ENCODE measurements at regions not wholly inside any gene's neighbourhood (a gene's known extent, or its start where the extent isn't known, plus 50 kb on each side); places are given as distances from the start of the nearest gene placed in this dataset.

DNA sequence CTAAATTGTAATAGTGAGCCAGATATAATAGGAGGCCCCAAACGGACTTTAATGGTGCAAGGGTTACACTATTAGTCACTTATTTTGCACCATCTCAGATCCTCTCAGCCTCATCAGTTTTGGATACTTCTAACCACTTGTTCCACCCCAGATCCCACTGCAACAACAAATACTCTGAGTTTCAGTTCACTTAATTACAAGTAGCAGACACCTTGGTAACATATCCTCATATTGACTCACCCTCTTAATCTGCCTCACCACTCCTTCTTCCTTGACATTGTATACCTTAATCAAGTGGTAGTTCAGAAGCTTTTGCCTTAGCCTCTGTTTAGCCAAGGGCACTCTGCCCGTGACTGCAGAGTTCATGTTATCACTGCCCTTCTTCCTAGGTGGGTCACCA lies 256.1 kb upstream of the UBASH3B start:
- no peak for ATAC-seq
- Histone ChIP-seq H3K27ac (ENCODE audit: low read length) (no peak overlapping the region), H3K4me3 (ENCODE audit: low read length) (no peak overlapping the region), H3K27me3 (ENCODE audit: low read length) (peaks cover 62% of the 10 kb centered on the region), H3K4me2 (ENCODE audit: low read length) (no peak overlapping the region), H3K36me3 (ENCODE audit: low read depth, low read length) (no peaks in the 10 kb centered on the region), H3K9me2 (replicated peaks; ENCODE audit: low read length) (no peaks in the 10 kb centered on the region), H3K9ac (ENCODE audit: low read length) (no peak overlapping the region), H4K20me1 (ENCODE audit: low read length) (no peaks in the 10 kb centered on the region), H2AFZ (ENCODE audit: low read length) (no peak overlapping the region), H3K9me3 (ENCODE audit: low read length) (no peaks in the 10 kb centered on the region), H3K4me1 (ENCODE audit: insufficient read depth, low read length) (no peaks in the 10 kb centered on the region), H3K79me2 (ENCODE audit: low read length) (no peaks in the 10 kb centered on the region), H3F3A (ENCODE audit: low read length, unreplicated experiment) (no peaks in the 10 kb centered on the region)
- ChIA-PET CTCF (no interaction called here), POLR2A (ENCODE audit: unreplicated experiment) (no interaction called here)
- BruUV-seq (replicated peaks) = no TSS peak
- no peak for DNase-seq
- TF ChIP-seq EZH2 (IDR thresholded peaks at IDR 0.05; ENCODE audit: low read length, unreplicated experiment) = no peak
- intact Hi-C loops (cut with micrococcal nuclease) = no loop called here

- peaks cover 61% of the 10 kb centered on the region for H3K27me3 ChIP-seq (ENCODE audit: low read length)
- ATAC-seq = no peak
- H2AFZ ChIP-seq (ENCODE audit: low read length) = no peak overlapping the region
- TF ChIP-seq EZH2phosphoT487 (IDR thresholded peaks at IDR 0.05; ENCODE audit: borderline replicate concordance, low read length) (no peak), EZH2 (IDR thresholded peaks at IDR 0.05; ENCODE audit: low read length, unreplicated experiment) (no peak)
- TF ChIP-seq, protein P1, sequence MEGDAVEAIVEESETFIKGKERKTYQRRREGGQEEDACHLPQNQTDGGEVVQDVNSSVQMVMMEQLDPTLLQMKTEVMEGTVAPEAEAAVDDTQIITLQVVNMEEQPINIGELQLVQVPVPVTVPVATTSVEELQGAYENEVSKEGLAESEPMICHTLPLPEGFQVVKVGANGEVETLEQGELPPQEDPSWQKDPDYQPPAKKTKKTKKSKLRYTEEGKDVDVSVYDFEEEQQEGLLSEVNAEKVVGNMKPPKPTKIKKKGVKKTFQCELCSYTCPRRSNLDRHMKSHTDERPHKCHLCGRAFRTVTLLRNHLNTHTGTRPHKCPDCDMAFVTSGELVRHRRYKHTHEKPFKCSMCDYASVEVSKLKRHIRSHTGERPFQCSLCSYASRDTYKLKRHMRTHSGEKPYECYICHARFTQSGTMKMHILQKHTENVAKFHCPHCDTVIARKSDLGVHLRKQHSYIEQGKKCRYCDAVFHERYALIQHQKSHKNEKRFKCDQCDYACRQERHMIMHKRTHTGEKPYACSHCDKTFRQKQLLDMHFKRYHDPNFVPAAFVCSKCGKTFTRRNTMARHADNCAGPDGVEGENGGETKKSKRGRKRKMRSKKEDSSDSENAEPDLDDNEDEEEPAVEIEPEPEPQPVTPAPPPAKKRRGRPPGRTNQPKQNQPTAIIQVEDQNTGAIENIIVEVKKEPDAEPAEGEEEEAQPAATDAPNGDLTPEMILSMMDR (conservative IDR thresholded peaks at IDR 0.05; ENCODE audit: low read depth, low read length) = no peak
- H3K9ac ChIP-seq (ENCODE audit: low read length) = no peak overlapping the region
- H3K4me2 ChIP-seq (ENCODE audit: low read length) = no peak overlapping the region
- no peaks in the 10 kb centered on the region for H3F3A ChIP-seq (ENCODE audit: low read length, unreplicated experiment)
- no peaks in the 10 kb centered on the region for H3K9me2 ChIP-seq (replicated peaks; ENCODE audit: low read length)
- H3K4me1 ChIP-seq (ENCODE audit: insufficient read depth, low read length) = no peaks in the 10 kb centered on the region
- no peaks in the 10 kb centered on the region for H3K79me2 ChIP-seq (ENCODE audit: low read length)
- no peak overlapping the region for H3K27ac ChIP-seq (ENCODE audit: low read length)
- no peak for DNase-seq
- H3K9me3 ChIP-seq (ENCODE audit: low read length) = no peaks in the 10 kb centered on the region
- POLR2A ChIA-PET (ENCODE audit: unreplicated experiment) = interaction anchor here (0.6 kb wide), 1 partner anchor 225 kb away, joined by 11 read pairs; no protein-coding TSS in a partner anchor
- intact Hi-C loops (cut with micrococcal nuclease) = no loop called here
- CTCF ChIA-PET = no interaction called here
- H3K4me3 ChIP-seq (ENCODE audit: low read length) = no peak overlapping the region
- H4K20me1 ChIP-seq (ENCODE audit: low read length) = no peaks in the 10 kb centered on the region
- no TSS peak for BruUV-seq (replicated peaks)
- no peaks in the 10 kb centered on the region for H3K36me3 ChIP-seq (ENCODE audit: low read depth, low read length)
Measured at GRCh38 chr11:122398851-122399250, 256.7 kb upstream of the UBASH3B start.

DNA sequence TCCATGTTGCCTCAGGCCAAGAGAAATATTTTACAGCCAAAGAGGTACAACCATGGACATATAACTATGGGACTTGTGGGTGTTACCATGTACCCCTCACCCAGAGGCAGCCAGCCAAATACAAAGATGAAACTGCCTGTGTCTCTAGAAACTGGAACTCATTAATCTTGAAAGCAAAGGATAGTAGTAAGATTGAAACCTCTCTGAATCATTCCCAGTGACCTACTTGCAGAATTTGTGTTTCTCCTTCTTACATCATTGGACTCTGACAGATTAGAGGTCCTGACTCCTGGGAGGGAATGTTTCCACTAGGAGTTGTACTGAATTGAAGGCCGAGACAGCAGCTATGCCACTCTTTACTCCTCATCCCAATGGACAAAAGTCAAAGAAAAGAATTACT lies 257.4 kb upstream of the UBASH3B start:
- no peak overlapping the region for H3K4me2 ChIP-seq (ENCODE audit: low read length)
- H3K9me2 ChIP-seq (replicated peaks; ENCODE audit: low read length) = no peaks in the 10 kb centered on the region
- no peaks in the 10 kb centered on the region for H4K20me1 ChIP-seq (ENCODE audit: low read length)
- no peaks in the 10 kb centered on the region for H3K79me2 ChIP-seq (ENCODE audit: low read length)
- H3F3A ChIP-seq (ENCODE audit: low read length, unreplicated experiment) = no peaks in the 10 kb centered on the region
- H3K4me3 ChIP-seq (ENCODE audit: low read length) = no peak overlapping the region
- no peaks in the 10 kb centered on the region for H3K9me3 ChIP-seq (ENCODE audit: low read length)
- H3K4me1 ChIP-seq (ENCODE audit: insufficient read depth, low read length) = no peaks in the 10 kb centered on the region
- no peak overlapping the region for H3K9ac ChIP-seq (ENCODE audit: low read length)
- POLR2A ChIA-PET (ENCODE audit: unreplicated experiment) = interaction anchor here (0.6 kb wide), 1 partner anchor 224 kb away, joined by 11 read pairs; no protein-coding TSS in a partner anchor
- no peaks in the 10 kb centered on the region for H3K36me3 ChIP-seq (ENCODE audit: low read depth, low read length)
- intact Hi-C loops (cut with micrococcal nuclease) = no loop called here
- CTCF ChIA-PET = no interaction called here
- H2AFZ ChIP-seq (ENCODE audit: low read length) = no peak overlapping the region
- BruUV-seq (replicated peaks) = no TSS peak
- TF ChIP-seq EZH2 (IDR thresholded peaks at IDR 0.05; ENCODE audit: low read length, unreplicated experiment) = no peak
- TF ChIP-seq EZH2phosphoT487 (IDR thresholded peaks at IDR 0.05; ENCODE audit: borderline replicate concordance, low read length) = no peak
- TF ChIP-seq, protein P1 (conservative IDR thresholded peaks at IDR 0.05; ENCODE audit: low read depth, low read length) = no peak
- peaks cover 64% of the 10 kb centered on the region for H3K27me3 ChIP-seq (ENCODE audit: low read length)
- no peak for ATAC-seq
- no peak overlapping the region for H3K27ac ChIP-seq (ENCODE audit: low read length)
- DNase-seq = no peak

Measured in PC-3 (cell line).